HL-60 (cell line): ENCODE measurements at regions not wholly inside any gene's neighbourhood (a gene's known extent, or its start where the extent isn't known, plus 50 kb on each side); places are given as distances from the start of the nearest gene placed in this dataset.
"Not testable (repeated sequence)": the region's sequence is repeated elsewhere in the genome, so short reads cannot be mapped to it uniquely, and the experiment has no call there.

Experiments
- DNase-seq, 2 experiments: peaks; one replicate each; pipeline ENCODE4 v3.0.0-alpha.2; 2010 to 2020; ENCODE audit warnings: low read depth in 1 of 2, low spot score in 1 of 2
- H3K27ac ChIP-seq: fragments of 250-450 bp; sonication (Bioruptor Pico); replicated peaks from 2 replicates; pipeline ENCODE4 v1.5.1; 2020; ENCODE audit warnings: mild to moderate bottlenecking, moderate library complexity
- H3K27me3 ChIP-seq: fragments of 250-450 bp; sonication (Bioruptor Pico); 2 replicates; pipeline ENCODE4 v1.5.1; 2021; ENCODE audit warnings: mild to moderate bottlenecking, moderate library complexity; ENCODE audit not compliant: insufficient read depth, poor library complexity, severe bottlenecking
- H3K4me3 ChIP-seq: replicated peaks from 2 replicates; pipeline ENCODE4 v1.5.1; 2011; ENCODE audit warnings: mild to moderate bottlenecking, control low read depth, low read length; ENCODE audit not compliant: insufficient read depth
- CTCF ChIP-seq: IDR thresholded peaks from one replicate; pipeline ENCODE4 v1.5.1; 2011; ENCODE audit warnings: low read length, control low read depth, inconsistent platforms; ENCODE audit not compliant: insufficient read depth
- GABPA ChIP-seq: IDR thresholded peaks from 2 replicates; pipeline ENCODE4 v1.6.1; 2012; ENCODE audit warnings: low read depth
- POLR2AphosphoS5 ChIP-seq: IDR thresholded peaks from 2 replicates; pipeline ENCODE4 v1.6.1; 2012; ENCODE audit warnings: low read depth
- REST ChIP-seq: IDR thresholded peaks from 2 replicates; pipeline ENCODE4 v1.6.1; 2012; ENCODE audit warnings: low read depth; ENCODE audit not compliant: insufficient replicate concordance
- SPI1 ChIP-seq: IDR thresholded peaks from 2 replicates; pipeline ENCODE4 v1.6.1; 2012; ENCODE audit warnings: low read depth, mild to moderate bottlenecking, borderline replicate concordance

DNA sequence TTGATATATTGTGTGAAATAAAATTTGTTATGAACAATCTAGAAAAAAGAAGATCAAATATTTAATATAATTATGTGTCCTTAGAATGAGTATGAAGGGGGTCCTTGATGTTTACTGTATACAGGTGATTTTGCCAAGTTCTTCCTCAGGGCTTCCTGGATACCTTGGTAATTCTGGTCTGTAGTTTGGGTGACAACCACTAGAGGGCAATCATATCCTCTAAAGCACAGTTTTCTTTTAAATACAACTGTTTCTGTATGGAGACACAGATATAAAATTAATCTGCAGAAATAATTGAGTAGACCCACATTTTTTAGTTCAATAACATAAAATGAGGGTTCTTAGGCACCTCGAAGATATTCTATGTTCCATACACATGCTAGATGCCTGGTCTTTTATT, 157.7 kb downstream of the SPANXN1 start:
- Histone ChIP-seq H3K4me3 (no peak overlapping the region), H3K27ac (no peak overlapping the region), H3K27me3 (no peaks in the 10 kb centered on the region)
- TF ChIP-seq REST (no peak), CTCF (no peak), GABPA (no peak), POLR2AphosphoS5 (no peak), SPI1 (no peak)
- peak in 1 of 2 experiments; percentile 9 for DNase-seq

DNA sequence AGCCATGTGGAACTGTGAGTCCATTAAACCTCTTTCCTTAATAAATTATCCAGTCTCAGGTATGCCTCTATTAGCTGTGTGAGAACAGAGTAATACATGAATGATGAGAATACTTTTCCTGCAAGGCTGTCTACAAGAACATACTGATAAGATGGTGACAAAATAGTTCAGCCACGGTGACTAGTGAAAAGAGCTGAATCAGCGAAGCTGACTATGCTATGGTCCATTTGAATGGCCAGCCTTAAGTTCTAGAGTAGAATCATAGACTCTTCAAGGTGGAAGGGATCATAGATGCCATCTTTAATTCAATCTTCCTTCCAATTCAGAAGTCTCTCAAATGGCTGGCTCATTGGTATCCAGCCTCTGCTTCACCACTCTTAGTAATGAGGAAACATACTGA, 163.3 kb downstream of the SPANXN1 start:
- no peak for TF ChIP-seq GABPA
- TF ChIP-seq REST, result no peak
- TF ChIP-seq POLR2AphosphoS5, result no peak
- no peak for TF ChIP-seq SPI1
- TF ChIP-seq CTCF, result no peak
- H3K4me3 ChIP-seq, result no peak overlapping the region
- DNase-seq, result no peak
- no peaks in the 10 kb centered on the region for H3K27me3 ChIP-seq
- no peak overlapping the region for H3K27ac ChIP-seq

DNA sequence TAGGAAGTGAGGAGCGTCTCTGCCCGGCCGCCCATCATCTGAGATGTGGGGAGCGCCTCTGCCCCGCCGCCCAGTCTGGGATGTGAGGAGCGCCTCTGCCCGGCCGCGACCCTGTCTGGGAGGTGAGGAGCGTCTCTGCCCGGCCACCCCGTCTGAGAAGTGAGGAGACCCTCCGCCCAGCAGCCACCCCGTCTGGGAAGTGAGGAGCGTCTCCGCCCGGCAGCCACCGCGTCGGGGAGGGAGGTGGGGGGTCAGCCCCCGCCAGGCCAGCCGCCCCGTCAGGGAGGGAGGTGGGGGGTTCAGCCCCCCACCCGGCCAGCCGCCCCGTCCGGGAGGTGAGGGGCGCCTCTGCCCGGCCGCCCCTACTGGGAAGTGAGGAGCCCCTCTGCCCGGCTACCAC, 188.9 kb downstream of the SPANXN1 start:
- H3K4me3 ChIP-seq, H3K27ac ChIP-seq, DNase-seq, H3K27me3 ChIP-seq: not testable (repeated sequence)

- Histone ChIP-seq H3K27me3 (no peaks in the 10 kb centered on the region), H3K4me3 (no peak overlapping the region), H3K27ac (no peak overlapping the region)
- TF ChIP-seq REST (no peak), CTCF (no peak), SPI1 (no peak), GABPA (no peak), POLR2AphosphoS5 (no peak)
- DNase-seq, result no peak
Observed at GRCh38 chrX:145464650-145465049, 217.3 kb downstream of the SPANXN1 start.
